ENCODE measurements at regions not wholly inside any gene's neighbourhood (a gene's known extent, or its start where the extent isn't known, plus 50 kb on each side); places are given as distances from the start of the nearest gene placed in this dataset.

- no peak for DNase-seq
These were observed 51.7 kb upstream of the RTL1 start for GRCh38 chr14:100955201-100955600.

GRCh38 chr14:100962494-100962893, 59.0 kb upstream of the RTL1 start:
- no peak for DNase-seq

- no peak for DNase-seq
These were observed 61.8 kb upstream of the RTL1 start for GRCh38 chr14:100965296-100965695.

- no peak for DNase-seq
These were observed 63.7 kb upstream of the RTL1 start for GRCh38 chr14:100967178-100967577.

- no peak for DNase-seq
These were observed 64.4 kb upstream of the RTL1 start for GRCh38 chr14:100967930-100968329.

GRCh38 chr14:100972118-100972897, 68.8 kb upstream of the RTL1 start:
- no peak for DNase-seq

- DNase-seq = no peak
These were observed 72.1 kb upstream of the RTL1 start for GRCh38 chr14:100975671-100976070.

GRCh38 chr14:100979079-100979478, 75.6 kb upstream of the RTL1 start:
- no peak for DNase-seq

GRCh38 chr14:100979780-100980179, 76.3 kb upstream of the RTL1 start:
- DNase-seq = no peak

GRCh38 chr14:100980823-100981222, 77.3 kb upstream of the RTL1 start:
- DNase-seq = no peak

- no peak for DNase-seq
These were observed 78.3 kb upstream of the RTL1 start for GRCh38 chr14:100981809-100982208.

GRCh38 chr14:100982353-100982752, 78.8 kb upstream of the RTL1 start:
- DNase-seq = no peak

GRCh38 chr14:100982762-100983161, 79.2 kb upstream of the RTL1 start:
- DNase-seq = no peak

- DNase-seq = no peak
These were observed 80.2 kb upstream of the RTL1 start for GRCh38 chr14:100983710-100984109.

GRCh38 chr14:100988011-100988410, 84.5 kb upstream of the RTL1 start:
- DNase-seq = no peak

- DNase-seq = no peak
These were observed 84.9 kb upstream of the RTL1 start for GRCh38 chr14:100988411-100988900.

- DNase-seq = no peak
These were observed 85.4 kb upstream of the RTL1 start for GRCh38 chr14:100988956-100989355.

GRCh38 chr14:100989924-100990323, 86.4 kb upstream of the RTL1 start:
- no peak for DNase-seq

- DNase-seq = no peak
These were observed 90.6 kb upstream of the RTL1 start for GRCh38 chr14:100994082-100994481.

- DNase-seq = no peak
These were observed 91.3 kb upstream of the RTL1 start for GRCh38 chr14:100994756-100995330.

GRCh38 chr14:101000711-101001250, 97.3 kb upstream of the RTL1 start:
- DNase-seq = no peak

GRCh38 chr14:101001311-101002069, 98.0 kb upstream of the RTL1 start:
- no peak for DNase-seq

- DNase-seq = no peak
These were observed 99.2 kb upstream of the RTL1 start for GRCh38 chr14:101002738-101003137.

GRCh38 chr14:101004176-101004575, 100.7 kb upstream of the RTL1 start:
- DNase-seq = no peak

Data from NCI-H2029 (cell line).